ENCODE measurements at regions not wholly inside any gene's neighbourhood (a gene's known extent, or its start where the extent isn't known, plus 50 kb on each side); places are given as distances from the start of the nearest gene placed in this dataset.

DNA sequence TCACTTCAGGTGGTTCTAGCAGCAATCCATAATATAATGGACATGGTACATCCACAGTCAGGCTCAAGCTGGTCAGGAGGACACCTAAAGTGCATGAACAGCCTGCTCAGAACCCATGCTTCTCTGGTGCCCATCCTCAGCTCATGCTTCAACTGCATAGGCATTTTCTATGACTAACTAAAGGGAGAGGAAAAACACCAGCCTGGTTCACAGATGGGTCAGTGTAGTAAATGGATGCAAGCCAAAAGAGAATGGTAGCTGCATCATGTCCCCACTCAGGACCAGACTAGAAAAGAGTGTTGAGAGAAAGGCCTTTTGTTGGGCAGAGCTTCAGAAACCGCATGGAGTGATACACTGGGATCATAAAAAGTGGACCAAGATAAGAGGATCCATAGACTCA, 556.6 kb downstream of the TLE1 start:
- no peaks in the 10 kb centered on the region for H3K4me1 Mint-ChIP-seq
- H3K9me3 Mint-ChIP-seq: peaks cover 0 to 23% (median 5%) of the 10 kb centered on the region in 7 donors
- no peak overlapping the region for H3K27ac ChIP-seq (ENCODE audit: insufficient read depth, low read length, poor library complexity, severe bottlenecking)
- H3K36me3 Mint-ChIP-seq: no peaks in the 10 kb centered on the region
- H3K4me3 Mint-ChIP-seq: no peak overlapping the region
- DNase-seq: no peak
- no peak overlapping the region for H3K27ac Mint-ChIP-seq
- no peaks in the 10 kb centered on the region for H3K36me3 ChIP-seq (ENCODE audit: control insufficient read depth, insufficient read depth, low read length)
- no peaks in the 10 kb centered on the region for H3K27me3 Mint-ChIP-seq
- H3K4me3 ChIP-seq (ENCODE audit: low read depth, low read length): no peak overlapping the region
- no peak for ATAC-seq (ENCODE audit: low read depth in 2 of 2)
- H3K4me1 ChIP-seq (ENCODE audit: control insufficient read depth, insufficient read depth, low read length, poor library complexity, severe bottlenecking): no peaks in the 10 kb centered on the region
- no peaks in the 10 kb centered on the region for H3K9me3 ChIP-seq (ENCODE audit: control insufficient read depth in 2 of 2, low read length in 2 of 2)
- no peaks in the 10 kb centered on the region for H3K27me3 ChIP-seq (ENCODE audit: control insufficient read depth, insufficient read depth, low read length)

DNA sequence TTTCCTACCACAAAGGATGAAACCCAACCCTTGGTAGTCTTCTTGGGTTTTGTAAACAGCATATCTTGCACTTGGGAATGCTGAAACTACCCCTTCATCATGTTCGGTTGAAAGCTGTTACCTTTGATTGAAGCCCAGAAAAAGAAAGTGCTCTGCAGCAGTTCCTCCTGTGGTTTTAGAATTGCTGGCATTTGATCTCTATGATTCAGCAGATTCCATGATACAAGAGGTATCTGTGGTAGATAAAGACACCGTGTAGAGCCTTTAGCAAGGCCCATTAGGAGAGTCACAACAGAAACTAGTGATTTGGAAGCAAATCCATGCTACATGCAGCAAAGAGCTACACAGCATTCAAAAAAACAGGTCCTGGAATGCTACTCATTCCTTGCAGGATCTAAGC, 557.0 kb downstream of the TLE1 start:
- Histone ChIP-seq H3K27ac (ENCODE audit: insufficient read depth, low read length, poor library complexity, severe bottlenecking) (no peak overlapping the region), H3K36me3 (ENCODE audit: control insufficient read depth, insufficient read depth, low read length) (no peaks in the 10 kb centered on the region), H3K9me3 (ENCODE audit: control insufficient read depth in 2 of 2, low read length in 2 of 2) (no peaks in the 10 kb centered on the region), H3K27me3 (ENCODE audit: control insufficient read depth, insufficient read depth, low read length) (no peaks in the 10 kb centered on the region), H3K4me1 (ENCODE audit: control insufficient read depth, insufficient read depth, low read length, poor library complexity, severe bottlenecking) (no peaks in the 10 kb centered on the region), H3K4me3 (ENCODE audit: low read depth, low read length) (no peak overlapping the region)
- peaks cover 0 to 23% (median 4%) of the 10 kb centered on the region in 7 donors for H3K9me3 Mint-ChIP-seq
- H3K36me3 Mint-ChIP-seq: no peaks in the 10 kb centered on the region
- ATAC-seq (ENCODE audit: low read depth in 2 of 2) (no peak), DNase-seq (no peak)
- no peaks in the 10 kb centered on the region for H3K27me3 Mint-ChIP-seq
- no peak overlapping the region for H3K27ac Mint-ChIP-seq
- H3K4me1 Mint-ChIP-seq: no peaks in the 10 kb centered on the region
- H3K4me3 Mint-ChIP-seq: no peak overlapping the region

DNA sequence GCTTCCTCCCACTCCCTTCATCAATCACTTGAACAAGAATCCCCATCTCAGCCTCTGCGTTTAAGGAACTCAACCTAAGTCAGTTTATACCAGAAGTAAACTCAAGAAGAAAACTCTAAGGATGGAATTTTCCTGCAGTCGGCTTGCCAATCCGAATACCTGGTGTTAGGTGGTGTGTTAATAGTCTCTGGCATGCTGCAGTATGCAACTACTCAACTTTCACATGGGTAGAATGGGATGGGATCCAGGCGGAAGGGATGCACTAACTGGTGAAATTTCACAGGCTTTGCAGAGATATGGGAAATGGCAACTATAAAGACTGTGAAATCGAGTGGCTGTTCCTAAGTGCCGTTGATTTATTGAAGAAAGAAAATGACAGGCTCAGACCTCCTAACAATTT, 560.6 kb downstream of the TLE1 start:
- H3K36me3 Mint-ChIP-seq: no peaks in the 10 kb centered on the region

DNA sequence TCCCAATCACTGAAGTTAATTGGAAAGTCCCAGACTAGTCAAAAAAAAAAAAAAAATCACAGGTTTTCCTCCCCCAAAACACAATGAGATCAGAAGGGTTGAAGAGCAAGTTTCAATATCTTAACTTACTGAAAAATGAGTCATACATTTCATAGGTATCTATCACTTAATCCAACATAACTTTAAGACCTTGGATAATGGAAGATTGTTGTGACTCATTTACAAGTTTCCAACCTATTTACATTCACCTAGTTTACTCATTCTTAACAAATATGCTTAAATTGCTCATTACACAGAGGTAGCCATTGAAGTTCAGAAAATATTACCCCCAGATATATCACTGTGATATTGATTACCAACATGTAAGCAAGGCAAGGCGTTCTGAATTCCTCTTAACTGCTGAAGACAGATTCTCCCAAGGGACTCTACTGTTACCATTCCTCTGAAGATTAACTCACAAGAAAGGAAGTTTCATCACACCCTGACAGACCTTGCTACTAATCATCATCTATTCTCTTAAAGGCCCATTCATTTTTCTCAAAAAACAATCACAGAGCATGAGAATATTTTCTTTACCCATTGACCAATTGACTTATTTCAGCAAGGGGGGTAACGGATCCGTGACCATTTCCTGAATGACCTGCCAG, 563.8 kb downstream of the TLE1 start:
- Mint-ChIP-seq H3K4me3 (peak overlapping the region in 1 of 4 donors; percentile 47), H3K36me3 (no peaks in the 10 kb centered on the region), H3K4me1 (no peaks in the 10 kb centered on the region), H3K27ac (no peak overlapping the region), H3K9me3 (peaks cover 3 to 26% (median 11%) of the 10 kb centered on the region in 7 donors), H3K27me3 (no peaks in the 10 kb centered on the region)
- no peaks in the 10 kb centered on the region for H3K4me1 ChIP-seq (ENCODE audit: control insufficient read depth, insufficient read depth, low read length, poor library complexity, severe bottlenecking)
- no peaks in the 10 kb centered on the region for H3K9me3 ChIP-seq (ENCODE audit: control insufficient read depth in 2 of 2, low read length in 2 of 2)
- no peak for DNase-seq
- H3K27ac ChIP-seq (ENCODE audit: insufficient read depth, low read length, poor library complexity, severe bottlenecking): no peak overlapping the region
- no peaks in the 10 kb centered on the region for H3K27me3 ChIP-seq (ENCODE audit: control insufficient read depth, insufficient read depth, low read length)
- no peak for ATAC-seq (ENCODE audit: low read depth in 2 of 2)
- H3K36me3 ChIP-seq (ENCODE audit: control insufficient read depth, insufficient read depth, low read length): no peaks in the 10 kb centered on the region
- H3K4me3 ChIP-seq (ENCODE audit: low read depth, low read length): no peak overlapping the region

More for the DNA sequence above, 560.6 kb downstream of the TLE1 start:
- Histone ChIP-seq H3K4me3 (ENCODE audit: low read depth, low read length) (no peak overlapping the region), H3K9me3 (ENCODE audit: control insufficient read depth in 2 of 2, low read length in 2 of 2) (no peaks in the 10 kb centered on the region), H3K27me3 (ENCODE audit: control insufficient read depth, insufficient read depth, low read length) (no peaks in the 10 kb centered on the region), H3K36me3 (ENCODE audit: control insufficient read depth, insufficient read depth, low read length) (no peaks in the 10 kb centered on the region), H3K27ac (ENCODE audit: insufficient read depth, low read length, poor library complexity, severe bottlenecking) (no peak overlapping the region), H3K4me1 (ENCODE audit: control insufficient read depth, insufficient read depth, low read length, poor library complexity, severe bottlenecking) (no peaks in the 10 kb centered on the region)
- Mint-ChIP-seq H3K4me3 (no peak overlapping the region), H3K9me3 (peaks cover 3 to 29% (median 12%) of the 10 kb centered on the region in 7 donors), H3K27me3 (no peaks in the 10 kb centered on the region), H3K4me1 (no peaks in the 10 kb centered on the region), H3K27ac (no peak overlapping the region)
- ATAC-seq (ENCODE audit: low read depth in 2 of 2) (no peak), DNase-seq (no peak)

DNA sequence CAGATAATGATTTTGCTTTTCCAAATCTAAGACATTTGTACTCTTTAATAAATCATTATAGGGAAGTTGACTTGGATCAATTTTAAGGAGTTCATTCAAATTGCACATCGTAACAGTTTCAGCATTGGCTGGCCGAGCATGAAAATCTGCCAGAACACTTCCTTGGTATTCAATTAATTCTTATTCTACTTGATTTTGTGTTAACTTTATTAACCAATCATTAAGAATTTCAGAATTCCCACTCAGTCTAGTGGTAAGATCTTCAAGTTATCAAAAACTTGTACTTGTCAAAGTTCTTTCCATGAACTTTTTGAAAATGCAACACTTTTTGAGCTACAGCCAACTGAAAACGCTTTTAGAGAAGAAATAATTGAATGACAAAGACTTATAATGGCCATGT, 565.8 kb downstream of the TLE1 start:
- DNase-seq (no peak), ATAC-seq (ENCODE audit: low read depth in 2 of 2) (no peak)
- H3K27me3 ChIP-seq (ENCODE audit: control insufficient read depth, insufficient read depth, low read length): no peaks in the 10 kb centered on the region
- no peak overlapping the region for H3K27ac ChIP-seq (ENCODE audit: insufficient read depth, low read length, poor library complexity, severe bottlenecking)
- H3K4me1 Mint-ChIP-seq: no peaks in the 10 kb centered on the region
- no peaks in the 10 kb centered on the region for H3K4me1 ChIP-seq (ENCODE audit: control insufficient read depth, insufficient read depth, low read length, poor library complexity, severe bottlenecking)
- no peak overlapping the region for H3K4me3 ChIP-seq (ENCODE audit: low read depth, low read length)
- H3K36me3 ChIP-seq (ENCODE audit: control insufficient read depth, insufficient read depth, low read length): no peaks in the 10 kb centered on the region
- H3K9me3 ChIP-seq (ENCODE audit: control insufficient read depth in 2 of 2, low read length in 2 of 2): peaks cover 2 to 4% of the 10 kb centered on the region in 2 experiments
- peaks cover 5 to 24% (median 9%) of the 10 kb centered on the region in 7 donors for H3K9me3 Mint-ChIP-seq
- H3K36me3 Mint-ChIP-seq: no peaks in the 10 kb centered on the region
- H3K27me3 Mint-ChIP-seq: no peaks in the 10 kb centered on the region
- H3K4me3 Mint-ChIP-seq: no peak overlapping the region
- no peak overlapping the region for H3K27ac Mint-ChIP-seq

DNA sequence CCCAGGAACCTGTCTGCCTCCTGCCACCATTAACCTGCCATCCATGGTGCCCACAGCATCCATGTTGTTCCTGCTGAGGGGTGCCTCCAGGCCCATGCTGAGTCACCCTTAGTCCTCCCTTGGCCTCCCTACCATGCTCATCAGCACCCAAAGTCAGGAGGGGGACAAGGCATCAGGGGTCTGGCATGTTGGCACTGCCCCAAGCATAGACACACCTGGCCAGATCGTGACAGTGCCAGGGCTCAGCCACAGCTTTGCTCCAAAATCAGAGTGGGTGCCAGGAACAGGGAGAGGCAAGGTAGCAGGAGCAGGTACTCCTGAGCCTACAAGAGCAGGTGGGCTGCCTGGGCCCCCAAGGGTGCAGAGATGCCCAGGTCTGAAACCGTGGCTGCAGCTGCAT, 566.6 kb downstream of the TLE1 start:
- Histone ChIP-seq H3K4me3 (ENCODE audit: low read depth, low read length) (no peak overlapping the region), H3K4me1 (ENCODE audit: control insufficient read depth, insufficient read depth, low read length, poor library complexity, severe bottlenecking) (no peaks in the 10 kb centered on the region), H3K27ac (ENCODE audit: insufficient read depth, low read length, poor library complexity, severe bottlenecking) (no peak overlapping the region), H3K36me3 (ENCODE audit: control insufficient read depth, insufficient read depth, low read length) (no peaks in the 10 kb centered on the region), H3K27me3 (ENCODE audit: control insufficient read depth, insufficient read depth, low read length) (no peaks in the 10 kb centered on the region), H3K9me3 (ENCODE audit: control insufficient read depth in 2 of 2, low read length in 2 of 2) (peaks cover 2 to 11% of the 10 kb centered on the region in 2 experiments)
- no peak for ATAC-seq (ENCODE audit: low read depth in 2 of 2)
- DNase-seq: no peak
- Mint-ChIP-seq H3K9me3 (peaks cover 5 to 20% (median 9%) of the 10 kb centered on the region in 7 donors), H3K36me3 (no peaks in the 10 kb centered on the region), H3K4me3 (no peak overlapping the region), H3K27me3 (no peaks in the 10 kb centered on the region), H3K27ac (no peak overlapping the region), H3K4me1 (no peaks in the 10 kb centered on the region)

DNA sequence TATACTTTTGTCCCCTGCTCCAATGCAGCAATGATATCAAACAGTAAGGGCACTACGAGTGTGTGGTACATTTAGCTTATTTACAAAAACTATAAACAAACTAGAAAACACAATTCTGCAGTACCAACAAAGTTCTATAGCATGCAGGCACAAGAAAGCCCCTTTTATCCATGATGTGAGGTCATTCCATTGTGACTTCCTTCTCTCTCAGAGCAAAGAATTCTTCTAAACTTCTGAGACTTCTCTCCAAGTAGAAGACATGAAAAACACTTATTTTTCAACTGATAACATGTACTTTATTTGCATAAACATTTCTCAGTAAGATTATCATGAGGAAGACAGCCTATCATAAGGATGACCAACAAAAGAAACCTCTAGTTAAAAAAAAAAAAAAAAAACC, 569.8 kb downstream of the TLE1 start:
- no peaks in the 10 kb centered on the region for H3K36me3 ChIP-seq (ENCODE audit: control insufficient read depth, insufficient read depth, low read length)
- peaks cover 0 to 25% (median 8%) of the 10 kb centered on the region in 7 donors for H3K9me3 Mint-ChIP-seq
- H3K4me1 Mint-ChIP-seq: no peaks in the 10 kb centered on the region
- H3K27ac ChIP-seq (ENCODE audit: insufficient read depth, low read length, poor library complexity, severe bottlenecking): no peak overlapping the region
- no peak overlapping the region for H3K4me3 ChIP-seq (ENCODE audit: low read depth, low read length)
- ATAC-seq (ENCODE audit: low read depth in 2 of 2): no peak
- no peak overlapping the region for H3K27ac Mint-ChIP-seq
- no peak for DNase-seq
- H3K36me3 Mint-ChIP-seq: no peaks in the 10 kb centered on the region
- no peaks in the 10 kb centered on the region for H3K27me3 ChIP-seq (ENCODE audit: control insufficient read depth, insufficient read depth, low read length)
- H3K4me1 ChIP-seq (ENCODE audit: control insufficient read depth, insufficient read depth, low read length, poor library complexity, severe bottlenecking): no peaks in the 10 kb centered on the region
- no peak overlapping the region for H3K4me3 Mint-ChIP-seq
- H3K9me3 ChIP-seq (ENCODE audit: control insufficient read depth in 2 of 2, low read length in 2 of 2): peaks cover 2 to 11% of the 10 kb centered on the region in 2 experiments
- H3K27me3 Mint-ChIP-seq: no peaks in the 10 kb centered on the region

DNA sequence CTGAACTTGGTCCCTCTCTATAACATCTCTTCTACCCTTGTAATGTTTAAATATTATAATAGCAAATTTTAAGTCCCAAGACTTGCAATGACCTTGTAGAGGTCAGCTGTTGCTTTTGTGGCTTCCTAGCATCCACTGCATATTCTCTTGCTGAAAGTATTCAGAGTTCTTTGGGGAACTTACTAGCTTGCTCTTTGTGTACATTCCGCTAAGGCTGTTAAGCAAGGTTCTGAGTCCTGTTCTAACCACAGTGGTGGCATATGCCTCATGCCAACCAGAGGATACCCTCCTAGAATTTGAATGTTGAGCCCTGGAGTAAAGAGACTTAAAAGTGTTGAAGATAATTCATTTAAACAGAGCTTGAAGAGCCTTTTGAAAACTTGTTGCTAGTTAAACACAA, 570.9 kb downstream of the TLE1 start:
- peaks cover 2 to 11% of the 10 kb centered on the region in 2 experiments for H3K9me3 ChIP-seq (ENCODE audit: control insufficient read depth in 2 of 2, low read length in 2 of 2)
- ATAC-seq (ENCODE audit: low read depth in 2 of 2): no peak

More for the DNA sequence above, 570.9 kb downstream of the TLE1 start:
- H3K36me3 Mint-ChIP-seq: no peaks in the 10 kb centered on the region
- no peak overlapping the region for H3K4me3 Mint-ChIP-seq
- no peaks in the 10 kb centered on the region for H3K27me3 Mint-ChIP-seq
- no peak overlapping the region for H3K27ac Mint-ChIP-seq
- no peak for DNase-seq
- Histone ChIP-seq H3K4me3 (ENCODE audit: low read depth, low read length) (no peak overlapping the region), H3K4me1 (ENCODE audit: control insufficient read depth, insufficient read depth, low read length, poor library complexity, severe bottlenecking) (no peaks in the 10 kb centered on the region), H3K27me3 (ENCODE audit: control insufficient read depth, insufficient read depth, low read length) (no peaks in the 10 kb centered on the region), H3K27ac (ENCODE audit: insufficient read depth, low read length, poor library complexity, severe bottlenecking) (no peak overlapping the region), H3K36me3 (ENCODE audit: control insufficient read depth, insufficient read depth, low read length) (no peaks in the 10 kb centered on the region)
- peaks cover 0 to 21% (median 10%) of the 10 kb centered on the region in 7 donors for H3K9me3 Mint-ChIP-seq
- no peaks in the 10 kb centered on the region for H3K4me1 Mint-ChIP-seq

All from CD4-positive, CD25-positive, alpha-beta regulatory T cell (primary cell).